Right lobe of liver (tissue), 6 donors: ENCODE measurements at regions not wholly inside any gene's neighbourhood (a gene's known extent, or its start where the extent isn't known, plus 50 kb on each side); places are given as distances from the start of the nearest gene placed in this dataset.

Experiments used
- ATAC-seq, 4 donors: fragments of 200-7000 bp; cut with Tn5 transposase; one replicate each; pipeline ENCODE4 v1.9.1; 2020; ENCODE audit warnings: mild to moderate bottlenecking in 4 of 4, moderate library complexity in 4 of 4
- DNase-seq, 3 donors: peaks; one replicate each; pipeline ENCODE4 v3.0.0-alpha.2; 2020
- H3K27ac ChIP-seq, 3 donors: fragments of 200-600 bp; one replicate each; pipeline ENCODE4 v1.8.0; 2022
- H3K27me3 ChIP-seq, 2 donors: fragments of 200-600 bp; one replicate each; pipeline ENCODE4 v1.8.0; 2022
- H3K36me3 ChIP-seq, 4 donors: fragments of 200-600 bp; sonication (generic) in 1 of 4; one replicate each; pipeline versions ENCODE4 v1.5.1 to v1.8.0; 2017 to 2022; ENCODE audit warnings: control low read depth in 1 of 4
- H3K4me1 ChIP-seq, 4 donors: fragments of 200-600 bp; sonication (generic) in 1 of 4; one replicate each; pipeline versions ENCODE4 v1.5.1 to v1.8.0; 2017 to 2022; ENCODE audit warnings: control low read depth in 1 of 4
- H3K4me3 ChIP-seq, 3 donors: fragments of 200-600 bp; one replicate each; pipeline ENCODE4 v1.8.0; 2022
- H3K9me3 ChIP-seq, 4 donors: fragments of 200-600 bp; sonication (generic) in 1 of 4; one replicate each; pipeline versions ENCODE4 v1.5.1 to v1.8.0; 2017 to 2022; ENCODE audit warnings: control low read depth in 1 of 4
- CTCF ChIP-seq, 4 donors: fragments of 200-600 bp in 3 of 4; fragments of 450-650 bp in 1 of 4; IDR thresholded peaks; one replicate each; pipeline versions ENCODE4 v1.5.1 to v1.8.0; 2016 to 2022; ENCODE audit warnings: antibody characterized with exemption in 4 of 4, mild to moderate bottlenecking in 2 of 4
- POLR2A ChIP-seq: fragments of 450-650 bp; IDR thresholded peaks from one replicate; pipeline ENCODE4 v1.6.1; 2017; ENCODE audit warnings: antibody characterized with exemption, mild to moderate bottlenecking
- WGBS: methylation state at CpG from one replicate; pipeline ENCODE4 v1.1.6; 2018; ENCODE audit warnings: low coverage, low lambda C conversion rate; ENCODE audit not compliant: insufficient coverage; ENCODE audit errors: missing lambda C conversion rate; 5-methylcytosine and 5-hydroxymethylcytosine counted together
- intact Hi-C, 2 donors: fragments of 100-400 bp; cut with DNase I; formaldehyde crosslinking; loops; one replicate each; pipeline versions ENCODE4 v1.11.2 to v1.14.1; 2022
- donor health status: DM: no; HTN: yes; CAD: no.
- donor health status: DM: no; HTN: no; CAD: no.
- donor health status: DM: no; HTN: no; CAD: no.
- donor health status: DM: no; HTN: yes; CAD: no.
- donor health status: DM: no; HTN: yes; CAD: no.

DNA sequence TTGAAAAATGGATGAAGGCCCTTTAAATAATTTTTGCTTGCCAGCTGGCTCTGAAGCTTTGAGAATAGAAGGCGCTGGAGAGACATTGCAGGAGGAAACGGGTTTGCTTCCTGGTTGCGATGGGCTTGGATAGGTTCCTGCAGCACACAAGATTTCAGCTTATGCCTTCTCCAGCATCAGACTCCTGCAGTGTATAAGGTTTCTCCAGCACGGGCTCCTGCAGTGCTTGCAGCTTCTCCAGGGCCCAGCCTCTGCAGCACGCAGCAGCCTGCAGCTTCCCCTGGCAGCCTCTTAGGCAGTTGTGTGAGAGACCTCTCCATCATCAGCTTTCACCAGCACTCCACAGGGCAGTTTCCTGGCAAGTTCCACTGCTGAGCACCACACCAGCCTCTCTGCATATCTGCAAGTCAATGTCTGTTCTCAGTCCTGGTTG lies 78.7 kb upstream of the ZDHHC17 start:
- ATAC-seq (peak in 3 of 4 donors; percentile 23 to 39 (median 31)), DNase-seq (no peak)
- TF ChIP-seq POLR2A (no peak), CTCF (IDR thresholded peaks at IDR 0.05) (no peak)
- 56% methylated on average over 4 of the region's 5 CpGs for WGBS
- intact Hi-C loops = no loop called here
- H3K4me3 ChIP-seq = no peak overlapping the region
- no peaks in the 10 kb centered on the region for H3K9me3 ChIP-seq
- no peaks in the 10 kb centered on the region for H3K4me1 ChIP-seq
- H3K27ac ChIP-seq = no peak overlapping the region
- no peaks in the 10 kb centered on the region for H3K27me3 ChIP-seq
- H3K36me3 ChIP-seq = no peaks in the 10 kb centered on the region

GRCh38 chr12:76687981-76688380 lies 75.9 kb upstream of the ZDHHC17 start:
- WGBS = 44% methylated on average over 3 of the region's 3 CpGs
- no peaks in the 10 kb centered on the region for H3K27me3 ChIP-seq
- DNase-seq (no peak), ATAC-seq (no peak)
- intact Hi-C loops = no loop called here
- no peaks in the 10 kb centered on the region for H3K4me1 ChIP-seq
- H3K27ac ChIP-seq = no peak overlapping the region
- no peak for TF ChIP-seq CTCF (IDR thresholded peaks at IDR 0.05)
- no peak for TF ChIP-seq POLR2A
- H3K9me3 ChIP-seq = no peaks in the 10 kb centered on the region
- no peaks in the 10 kb centered on the region for H3K36me3 ChIP-seq
- no peak overlapping the region for H3K4me3 ChIP-seq

GRCh38 chr12:76688631-76689030 lies 75.3 kb upstream of the ZDHHC17 start:
- intact Hi-C loops = no loop called here
- TF ChIP-seq CTCF (IDR thresholded peaks at IDR 0.05) = peak in 2 of 4 donors; percentile 11 to 16
- TF ChIP-seq POLR2A = no peak
- no peak overlapping the region for H3K27ac ChIP-seq
- no peak for DNase-seq
- H3K36me3 ChIP-seq = no peaks in the 10 kb centered on the region
- ATAC-seq = no peak
- 79% methylated on average over 2 of the region's 2 CpGs for WGBS
- no peaks in the 10 kb centered on the region for H3K9me3 ChIP-seq
- H3K4me3 ChIP-seq = no peak overlapping the region
- H3K4me1 ChIP-seq = no peaks in the 10 kb centered on the region
- no peaks in the 10 kb centered on the region for H3K27me3 ChIP-seq

DNA sequence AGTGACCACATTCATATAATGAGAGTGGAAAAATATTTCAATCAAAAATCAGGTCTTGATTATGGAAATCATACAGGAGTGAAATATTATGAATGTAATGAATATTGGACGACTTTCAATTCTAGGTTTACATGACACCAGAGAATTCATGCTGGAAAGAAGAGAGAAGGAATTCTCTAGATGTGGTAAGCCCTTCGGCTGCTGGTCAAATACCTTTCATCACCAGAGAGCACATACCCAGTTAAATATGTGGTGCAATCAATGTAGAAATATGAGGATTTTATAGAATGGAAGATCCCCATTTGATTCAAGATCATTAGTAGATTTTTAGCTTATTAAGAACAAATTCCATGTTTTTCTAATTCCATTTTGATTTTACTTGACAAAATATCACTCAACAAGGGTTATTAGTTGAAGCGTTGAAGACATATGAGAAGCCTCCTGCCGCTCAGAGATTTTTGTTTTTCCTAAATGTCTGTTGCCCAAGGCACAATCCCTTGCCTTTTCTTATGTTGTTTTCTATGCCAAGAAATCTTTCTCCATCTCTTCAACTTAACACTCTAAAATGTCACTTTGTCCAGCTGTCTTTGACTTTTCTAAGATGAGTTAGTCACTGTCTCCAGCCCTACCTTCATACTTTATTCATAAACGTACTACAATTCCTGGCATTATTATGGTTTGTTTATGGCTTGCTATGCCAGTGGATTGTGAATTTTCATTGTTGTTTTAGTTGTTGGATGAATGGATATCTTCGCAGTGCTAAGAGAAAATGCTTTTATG lies 72.8 kb upstream of the ZDHHC17 start:
- H3K27ac ChIP-seq = no peak overlapping the region
- H3K27me3 ChIP-seq = no peaks in the 10 kb centered on the region
- ATAC-seq (no peak), DNase-seq (no peak)
- H3K4me1 ChIP-seq = no peaks in the 10 kb centered on the region
- intact Hi-C loops = no loop called here
- no peaks in the 10 kb centered on the region for H3K9me3 ChIP-seq
- 82% methylated on average over 6 of the region's 6 CpGs for WGBS
- no peaks in the 10 kb centered on the region for H3K36me3 ChIP-seq
- no peak for TF ChIP-seq POLR2A
- no peak for TF ChIP-seq CTCF (IDR thresholded peaks at IDR 0.05)
- H3K4me3 ChIP-seq = no peak overlapping the region
